ENCODE measurements at regions not wholly inside any gene's neighbourhood (a gene's known extent, or its start where the extent isn't known, plus 50 kb on each side); places are given as distances from the start of the nearest gene placed in this dataset.

GRCh38 chr18:78794071-78794430, 185.6 kb upstream of the SALL3 start:
- intact Hi-C loops (cut with micrococcal nuclease): no loop called here
- 68% methylated on average over 6 of the region's 7 CpGs for WGBS (ENCODE audit: insufficient coverage)

GRCh38 chr18:78796693-78797455, 182.7 kb upstream of the SALL3 start:
- Histone ChIP-seq H3K27ac (ENCODE audit: low read depth in 1 of 2, low read length in 2 of 2) (no peak overlapping the region), H3K4me2 (replicated peaks; ENCODE audit: extremely low read depth, low read length, poor library complexity, severe bottlenecking) (no peak overlapping the region), H3K9ac (ENCODE audit: insufficient read depth, low read length, poor library complexity, severe bottlenecking) (no peak overlapping the region), H3K27me3 (ENCODE audit: control insufficient read depth in 2 of 2, insufficient read depth in 2 of 2, low read length in 2 of 2) (no peaks in the 10 kb centered on the region), H4K20me1 (ENCODE audit: insufficient read depth, low read length) (no peaks in the 10 kb centered on the region), H3K36me3 (replicated peaks in 1 of 2; ENCODE audit: control insufficient read depth in 1 of 2, insufficient read depth in 2 of 2, low read length in 2 of 2) (no peaks in the 10 kb centered on the region), H3K4me1 (ENCODE audit: control insufficient read depth in 1 of 2, insufficient read depth in 2 of 2, low read length in 2 of 2) (no peaks in the 10 kb centered on the region), H3K79me2 (ENCODE audit: insufficient read depth, low read length) (no peaks in the 10 kb centered on the region), H3K9me3 (replicated peaks in 1 of 2; ENCODE audit: control insufficient read depth in 1 of 2, insufficient read depth in 1 of 2, low read length in 2 of 2) (peaks cover 0 to 3% of the 10 kb centered on the region in 2 donors), H2AFZ (ENCODE audit: insufficient read depth, low read depth, low read length, poor library complexity, severe bottlenecking) (no peak overlapping the region), H3K4me3 (replicated peaks in 1 of 3; ENCODE audit: low read depth in 2 of 3, low read length in 3 of 3) (no peak overlapping the region)
- TF ChIP-seq CTCF (IDR thresholded peaks at IDR 0.05): no peak
- Mint-ChIP-seq H3K4me1 (no peaks in the 10 kb centered on the region), H3K27me3 (ENCODE audit: low read depth in 3 of 3) (peaks cover 0 to 2% (median 1%) of the 10 kb centered on the region in 3 donors), H3K36me3 (no peaks in the 10 kb centered on the region), H3K4me3 (no peak overlapping the region), H3K9me3 (peaks cover 0 to 11% (median 3%) of the 10 kb centered on the region in 7 donors), H3K27ac (peak overlapping the region in 1 of 7 donors; percentile 63)
- intact Hi-C loops (cut with micrococcal nuclease): no loop called here
- WGBS (ENCODE audit: insufficient coverage): 95% methylated on average over 65 of the region's 67 CpGs
- no peak for DNase-seq

More at GRCh38 chr18:78794071-78794430, 185.6 kb upstream of the SALL3 start:
- Histone ChIP-seq H3K9ac (ENCODE audit: insufficient read depth, low read length, poor library complexity, severe bottlenecking) (no peak overlapping the region), H3K27me3 (ENCODE audit: control insufficient read depth in 2 of 2, insufficient read depth in 2 of 2, low read length in 2 of 2) (no peaks in the 10 kb centered on the region), H3K4me1 (ENCODE audit: control insufficient read depth in 1 of 2, insufficient read depth in 2 of 2, low read length in 2 of 2) (no peaks in the 10 kb centered on the region), H3K4me3 (replicated peaks in 1 of 3; ENCODE audit: low read depth in 2 of 3, low read length in 3 of 3) (no peak overlapping the region), H3K9me3 (replicated peaks in 1 of 2; ENCODE audit: control insufficient read depth in 1 of 2, insufficient read depth in 1 of 2, low read length in 2 of 2) (peaks cover 0 to 3% of the 10 kb centered on the region in 2 donors), H3K79me2 (ENCODE audit: insufficient read depth, low read length) (no peaks in the 10 kb centered on the region), H3K4me2 (replicated peaks; ENCODE audit: extremely low read depth, low read length, poor library complexity, severe bottlenecking) (no peak overlapping the region), H4K20me1 (ENCODE audit: insufficient read depth, low read length) (no peaks in the 10 kb centered on the region), H3K27ac (ENCODE audit: low read depth in 1 of 2, low read length in 2 of 2) (no peak overlapping the region), H2AFZ (ENCODE audit: insufficient read depth, low read depth, low read length, poor library complexity, severe bottlenecking) (no peak overlapping the region), H3K36me3 (replicated peaks in 1 of 2; ENCODE audit: control insufficient read depth in 1 of 2, insufficient read depth in 2 of 2, low read length in 2 of 2) (no peaks in the 10 kb centered on the region)
- Mint-ChIP-seq H3K9me3 (peaks cover 0 to 9% (median 3%) of the 10 kb centered on the region in 7 donors), H3K27me3 (ENCODE audit: low read depth in 3 of 3) (peaks cover 0 to 4% (median 2%) of the 10 kb centered on the region in 3 donors), H3K4me3 (no peak overlapping the region), H3K27ac (no peak overlapping the region), H3K36me3 (no peaks in the 10 kb centered on the region), H3K4me1 (no peaks in the 10 kb centered on the region)
- no peak for TF ChIP-seq CTCF (IDR thresholded peaks at IDR 0.05)
- no peak for DNase-seq
